Ovary (tissue), 7 donors: ENCODE measurements at regions not wholly inside any gene's neighbourhood (a gene's known extent, or its start where the extent isn't known, plus 50 kb on each side); places are given as distances from the start of the nearest gene placed in this dataset.
"Not testable (repeated sequence)": the region's sequence is repeated elsewhere in the genome, so short reads cannot be mapped to it uniquely, and the experiment has no call there.

Experiments used
- DNase-seq, 5 donors: peaks; one replicate each; pipeline ENCODE4 v3.0.0-alpha.2; 2019 to 2020
- H3K27ac ChIP-seq, 2 donors: fragments of 200-600 bp; one replicate each; pipeline versions ENCODE4 v1.5.1 to v1.8.0; 2019 to 2022
- H3K27me3 ChIP-seq: fragments of 200-600 bp; one replicate; pipeline ENCODE4 v1.8.0; 2022
- H3K36me3 ChIP-seq: fragments of 200-600 bp; sonication (generic); one replicate; pipeline ENCODE4 v1.5.1; 2019
- H3K4me1 ChIP-seq: one replicate; pipeline ENCODE4 v1.8.1; 2013; ENCODE audit warnings: mild to moderate bottlenecking, moderate library complexity; ENCODE audit not compliant: insufficient read depth
- H3K4me3 ChIP-seq: fragments of 200-600 bp; sonication (generic); one replicate; pipeline ENCODE4 v1.5.1; 2017
- H3K9me3 ChIP-seq, 2 donors: fragments of 200-600 bp in 1 of 2; sonication (generic) in 1 of 2; one replicate each; pipeline versions ENCODE4 v1.5.1 to v1.8.1; 2013 to 2019; ENCODE audit warnings: mild to moderate bottlenecking in 1 of 2, moderate library complexity in 1 of 2
- CTCF ChIP-seq, 3 donors: fragments of 450-650 bp in 2 of 3; fragments of 200-600 bp in 1 of 3; IDR thresholded peaks; one replicate each; pipeline versions ENCODE4 v1.5.1 to v1.8.0; 2016 to 2022; ENCODE audit warnings: antibody characterized with exemption in 3 of 3, mild to moderate bottlenecking in 1 of 3
- EP300 ChIP-seq: sonication (generic); formaldehyde crosslinking; IDR thresholded peaks from one replicate; pipeline ENCODE4 v1.6.1; 2017; ENCODE audit warnings: antibody characterized with exemption
- POLR2A ChIP-seq: fragments of 450-650 bp; IDR thresholded peaks from one replicate; pipeline ENCODE4 v1.6.1; 2017; ENCODE audit warnings: antibody characterized with exemption, mild to moderate bottlenecking, moderate library complexity
- WGBS, 3 donors: extraction: QIAGEN DNeasy Blood & Tissue Kit in 1 of 3; methylation state at CpG; one replicate each; pipeline versions ENCODE4 v1.1.5 to v1.1.7; 2013 to 2017; 5-methylcytosine and 5-hydroxymethylcytosine counted together
- intact Hi-C, 4 donors: fragments of 100-400 bp; cut with DNase I; formaldehyde crosslinking; loops; one replicate each; pipeline versions ENCODE4 v1.11.0 to v1.15.1; 2022 to 2023
- donor health status: DM: no; HTN: no; CAD: no; lungs with moderate emphysema.
- donor health status: DM: no; HTN: no; CAD: no.
- donor health status: Bipolar disorder and iron deficiency.
- donor health status: DM: no; HTN: no; CAD: no.
- donor health status: DM: yes; HTN: yes; CAD: no.

- Histone ChIP-seq H3K27ac (no peak overlapping the region), H3K27me3 (no peaks in the 10 kb centered on the region), H3K36me3 (no peaks in the 10 kb centered on the region), H3K4me3 (no peak overlapping the region), H3K9me3 (no peaks in the 10 kb centered on the region), H3K4me1 (no peaks in the 10 kb centered on the region)
- TF ChIP-seq CTCF (IDR thresholded peaks at IDR 0.05), result no peak
- TF ChIP-seq POLR2A, result no peak
- TF ChIP-seq EP300, result no peak
- intact Hi-C loops, result no loop called here
- no peak for DNase-seq
- 84 to 91% (median 89%) methylated on average over 4 of the region's 4 CpGs for WGBS, 3 donors
Observed at GRCh38 chrX:114065577-114066223, 518.2 kb upstream of the HTR2C start.

- no peaks in the 10 kb centered on the region for H3K36me3 ChIP-seq
- intact Hi-C loops, result no loop called here
- TF ChIP-seq CTCF (IDR thresholded peaks at IDR 0.05) (no peak), POLR2A (no peak), EP300 (no peak)
- no peak for DNase-seq
- no peak overlapping the region for H3K27ac ChIP-seq
- H3K4me1 ChIP-seq, result no peaks in the 10 kb centered on the region
- H3K4me3 ChIP-seq, result no peak overlapping the region
- H3K9me3 ChIP-seq, result no peaks in the 10 kb centered on the region
- H3K27me3 ChIP-seq, result no peaks in the 10 kb centered on the region
Observed at GRCh38 chrX:114061226-114061625, 522.7 kb upstream of the HTR2C start.

- no peak for TF ChIP-seq CTCF (IDR thresholded peaks at IDR 0.05)
- Histone ChIP-seq H3K4me1 (no peaks in the 10 kb centered on the region), H3K27ac (no peak overlapping the region), H3K36me3 (no peaks in the 10 kb centered on the region), H3K9me3 (no peaks in the 10 kb centered on the region), H3K4me3 (no peak overlapping the region), H3K27me3 (no peaks in the 10 kb centered on the region)
- WGBS, 3 donors, result 88 to 90% (median 89%) methylated on average over 15 of the region's 15 CpGs
- intact Hi-C loops, result no loop called here
- DNase-seq, result no peak
Observed at GRCh38 chrX:114058988-114059418, 524.9 kb upstream of the HTR2C start.

GRCh38 chrX:114057422-114057821 is 526.5 kb upstream of the HTR2C start:
- H3K27ac ChIP-seq, H3K27me3 ChIP-seq, H3K4me3 ChIP-seq, DNase-seq, H3K9me3 ChIP-seq, intact Hi-C loops, H3K36me3 ChIP-seq, H3K4me1 ChIP-seq: not testable (repeated sequence)
- WGBS, 3 donors, result 82 to 90% (median 85%) methylated on average over 9 to 11 of the region's 11 CpGs

GRCh38 chrX:114051667-114052315 is 532.1 kb upstream of the HTR2C start:
- intact Hi-C loops, result no loop called here

More at GRCh38 chrX:114051667-114052315, 532.1 kb upstream of the HTR2C start:
- WGBS, 3 donors, result 71 to 78% (median 73%) methylated on average over 4 of the region's 4 CpGs
- Histone ChIP-seq H3K36me3 (no peaks in the 10 kb centered on the region), H3K27me3 (no peaks in the 10 kb centered on the region), H3K4me3 (no peak overlapping the region), H3K9me3 (no peaks in the 10 kb centered on the region), H3K27ac (no peak overlapping the region), H3K4me1 (no peaks in the 10 kb centered on the region)
- no peak for DNase-seq
- no peak for TF ChIP-seq CTCF (IDR thresholded peaks at IDR 0.05)
- TF ChIP-seq EP300, result no peak
- no peak for TF ChIP-seq POLR2A
